ENCODE measurements at regions not wholly inside any gene's neighbourhood (a gene's known extent, or its start where the extent isn't known, plus 50 kb on each side); places are given as distances from the start of the nearest gene placed in this dataset.
"Not testable (repeated sequence)": the region's sequence is repeated elsewhere in the genome, so short reads cannot be mapped to it uniquely, and the experiment has no call there.

- Histone ChIP-seq H3K27ac (ENCODE audit: poor library complexity, severe bottlenecking) (no peak overlapping the region), H3K4me3 (ENCODE audit: severe bottlenecking) (no peak overlapping the region), H3K9me3 (ENCODE audit: severe bottlenecking) (no peaks in the 10 kb centered on the region), H3K4me1 (ENCODE audit: insufficient read depth, poor library complexity, severe bottlenecking) (no peaks in the 10 kb centered on the region), H3K27me3 (ENCODE audit: insufficient read depth, poor library complexity, severe bottlenecking) (no peaks in the 10 kb centered on the region), H3K36me3 (ENCODE audit: low read depth) (no peaks in the 10 kb centered on the region)
- no peak for ATAC-seq (ENCODE audit: low read depth)
- DNase-seq (ENCODE audit: low spot score), result no peak
- no peak for TF ChIP-seq CTCF (IDR thresholded peaks at IDR 0.05; ENCODE audit: poor library complexity, severe bottlenecking)
Observed at GRCh38 chr1:195735140-195735539, 873.1 kb downstream of the KCNT2 start.

DNA sequence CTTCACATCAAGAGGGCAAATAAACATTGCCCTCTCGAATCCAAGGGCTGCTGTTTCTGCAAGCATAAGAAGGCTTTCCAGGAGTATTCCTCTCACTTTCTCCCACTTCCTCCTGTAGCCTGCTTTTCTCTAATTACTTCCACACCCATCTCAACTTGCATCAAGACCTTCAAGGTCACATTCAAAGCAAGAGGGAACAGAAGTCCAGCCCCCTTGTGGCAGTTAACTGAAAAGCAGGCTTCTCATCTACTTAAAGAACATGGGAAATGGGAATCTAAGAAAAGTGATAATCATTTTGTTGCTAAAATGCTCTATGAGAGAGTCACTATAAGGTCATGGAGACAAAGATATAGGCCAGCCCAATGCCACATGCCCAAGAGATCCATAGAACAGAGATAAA is 874.4 kb downstream of the KCNT2 start:
- Histone ChIP-seq H3K4me1 (ENCODE audit: insufficient read depth, poor library complexity, severe bottlenecking) (no peaks in the 10 kb centered on the region), H3K4me3 (ENCODE audit: severe bottlenecking) (no peak overlapping the region), H3K27ac (ENCODE audit: poor library complexity, severe bottlenecking) (no peak overlapping the region), H3K36me3 (ENCODE audit: low read depth) (no peaks in the 10 kb centered on the region), H3K27me3 (ENCODE audit: insufficient read depth, poor library complexity, severe bottlenecking) (no peaks in the 10 kb centered on the region), H3K9me3 (ENCODE audit: severe bottlenecking) (no peaks in the 10 kb centered on the region)
- DNase-seq (ENCODE audit: low spot score) (no peak), ATAC-seq (ENCODE audit: low read depth) (no peak)
- peak; percentile 44 for TF ChIP-seq CTCF (IDR thresholded peaks at IDR 0.05; ENCODE audit: poor library complexity, severe bottlenecking)

DNA sequence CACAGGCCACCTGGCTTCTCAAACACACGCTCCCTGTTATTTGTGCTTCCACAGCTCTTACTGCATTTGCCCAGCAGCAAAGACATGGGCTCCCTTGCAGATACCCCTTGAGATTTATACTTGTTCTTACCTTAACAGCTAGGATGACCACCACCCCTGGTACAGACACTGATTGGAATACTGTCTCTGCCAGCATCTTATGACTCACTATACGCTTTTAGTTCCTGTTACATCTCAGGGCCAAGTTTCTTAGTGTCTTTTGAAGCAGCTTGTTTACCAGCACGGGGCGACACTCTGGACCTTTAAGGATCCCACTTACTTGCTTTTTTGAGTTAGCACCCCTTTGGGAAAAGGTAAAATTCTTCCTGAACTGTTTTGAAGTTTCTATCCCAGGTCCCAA is 874.8 kb downstream of the KCNT2 start:
- H3K27me3 ChIP-seq (ENCODE audit: insufficient read depth, poor library complexity, severe bottlenecking), result no peaks in the 10 kb centered on the region
- no peak for TF ChIP-seq CTCF (IDR thresholded peaks at IDR 0.05; ENCODE audit: poor library complexity, severe bottlenecking)
- DNase-seq (ENCODE audit: low spot score) (no peak), ATAC-seq (ENCODE audit: low read depth) (no peak)
- no peaks in the 10 kb centered on the region for H3K36me3 ChIP-seq (ENCODE audit: low read depth)
- H3K4me1 ChIP-seq (ENCODE audit: insufficient read depth, poor library complexity, severe bottlenecking), result no peaks in the 10 kb centered on the region
- no peak overlapping the region for H3K4me3 ChIP-seq (ENCODE audit: severe bottlenecking)
- no peaks in the 10 kb centered on the region for H3K9me3 ChIP-seq (ENCODE audit: severe bottlenecking)
- H3K27ac ChIP-seq (ENCODE audit: poor library complexity, severe bottlenecking), result no peak overlapping the region

- DNase-seq (ENCODE audit: low spot score), result no peak
- ATAC-seq (ENCODE audit: low read depth), result no peak
- TF ChIP-seq CTCF (IDR thresholded peaks at IDR 0.05; ENCODE audit: poor library complexity, severe bottlenecking), result no peak
- no peak overlapping the region for H3K27ac ChIP-seq (ENCODE audit: poor library complexity, severe bottlenecking)
- H3K27me3 ChIP-seq (ENCODE audit: insufficient read depth, poor library complexity, severe bottlenecking), result no peaks in the 10 kb centered on the region
- no peak overlapping the region for H3K4me3 ChIP-seq (ENCODE audit: severe bottlenecking)
- H3K4me1 ChIP-seq (ENCODE audit: insufficient read depth, poor library complexity, severe bottlenecking), result no peaks in the 10 kb centered on the region
- no peaks in the 10 kb centered on the region for H3K9me3 ChIP-seq (ENCODE audit: severe bottlenecking)
- no peaks in the 10 kb centered on the region for H3K36me3 ChIP-seq (ENCODE audit: low read depth)
Observed at GRCh38 chr1:195731385-195731784, 876.9 kb downstream of the KCNT2 start.

GRCh38 chr1:195723796-195724194 is 884.4 kb downstream of the KCNT2 start:
- ATAC-seq (ENCODE audit: low read depth) (no peak), DNase-seq (ENCODE audit: low spot score) (no peak)

GRCh38 chr1:195722852-195723795 is 885.1 kb downstream of the KCNT2 start:
- H3K4me3 ChIP-seq (ENCODE audit: severe bottlenecking); H3K27me3 ChIP-seq (ENCODE audit: insufficient read depth, poor library complexity, severe bottlenecking); H3K9me3 ChIP-seq (ENCODE audit: severe bottlenecking); H3K27ac ChIP-seq (ENCODE audit: poor library complexity, severe bottlenecking); H3K36me3 ChIP-seq (ENCODE audit: low read depth); DNase-seq (ENCODE audit: low spot score); H3K4me1 ChIP-seq (ENCODE audit: insufficient read depth, poor library complexity, severe bottlenecking); ATAC-seq (ENCODE audit: low read depth): not testable (repeated sequence)

More at GRCh38 chr1:195723796-195724194, 884.4 kb downstream of the KCNT2 start:
- H3K27ac ChIP-seq (ENCODE audit: poor library complexity, severe bottlenecking), result no peak overlapping the region
- no peaks in the 10 kb centered on the region for H3K27me3 ChIP-seq (ENCODE audit: insufficient read depth, poor library complexity, severe bottlenecking)
- no peak for TF ChIP-seq CTCF (IDR thresholded peaks at IDR 0.05; ENCODE audit: poor library complexity, severe bottlenecking)
- H3K4me1 ChIP-seq (ENCODE audit: insufficient read depth, poor library complexity, severe bottlenecking), result no peaks in the 10 kb centered on the region
- no peaks in the 10 kb centered on the region for H3K9me3 ChIP-seq (ENCODE audit: severe bottlenecking)
- H3K36me3 ChIP-seq (ENCODE audit: low read depth), result no peaks in the 10 kb centered on the region
- H3K4me3 ChIP-seq (ENCODE audit: severe bottlenecking), result no peak overlapping the region

- not testable (repeated sequence) for H3K9me3 ChIP-seq (ENCODE audit: severe bottlenecking); H3K4me1 ChIP-seq (ENCODE audit: insufficient read depth, poor library complexity, severe bottlenecking); H3K27ac ChIP-seq (ENCODE audit: poor library complexity, severe bottlenecking); DNase-seq (ENCODE audit: low spot score); H3K4me3 ChIP-seq (ENCODE audit: severe bottlenecking); ATAC-seq (ENCODE audit: low read depth); H3K27me3 ChIP-seq (ENCODE audit: insufficient read depth, poor library complexity, severe bottlenecking); H3K36me3 ChIP-seq (ENCODE audit: low read depth)
Observed at GRCh38 chr1:195722146-195722545, 886.1 kb downstream of the KCNT2 start.

Data from RWPE2 (cell line).